Prostate gland (tissue), 2 donors: ENCODE measurements at regions not wholly inside any gene's neighbourhood (a gene's known extent, or its start where the extent isn't known, plus 50 kb on each side); places are given as distances from the start of the nearest gene placed in this dataset.

Experiments used
- DNase-seq: peaks from one replicate; pipeline ENCODE4 v3.0.0-alpha.2; 2019; ENCODE audit warnings: low spot score
- H3K27ac ChIP-seq, 2 donors: fragments of 200-600 bp; sonication (generic); 2 replicates each; pipeline ENCODE4 v1.5.1; 2017 to 2019
- H3K27me3 ChIP-seq: fragments of 200-600 bp; sonication (generic); replicated peaks from 2 replicates; pipeline ENCODE4 v1.5.1; 2019; ENCODE audit not compliant: insufficient read depth
- H3K36me3 ChIP-seq, 2 donors: fragments of 200-600 bp; sonication (generic); 1 replicate in 1 of 2; 2 replicates in 1 of 2; pipeline versions ENCODE4 v1.5.1 to v1.8.1; 2017 to 2019
- H3K4me1 ChIP-seq: fragments of 200-600 bp; sonication (generic); replicated peaks from 2 replicates; pipeline ENCODE4 v1.5.1; 2019
- H3K4me3 ChIP-seq, 2 donors: fragments of 200-600 bp; sonication (generic); 2 replicates each; pipeline ENCODE4 v1.5.1; 2017 to 2019
- H3K9me3 ChIP-seq: fragments of 200-600 bp; sonication (generic); 2 replicates; pipeline ENCODE4 v1.5.1; 2017
- CTCF ChIP-seq, 4 experiments: fragments of 200-600 bp in 2 of 4; fragments of 450-650 bp in 2 of 4; sonication (generic) in 2 of 4; IDR thresholded peaks; 1 replicate in 3 of 4; 2 replicates in 1 of 4; pipeline ENCODE4 v1.5.1; 2016 to 2019; ENCODE audit warnings: antibody characterized with exemption in 4 of 4, mild to moderate bottlenecking in 2 of 4, moderate library complexity in 2 of 4
- POLR2A ChIP-seq: fragments of 450-650 bp; IDR thresholded peaks from one replicate; pipeline ENCODE4 v1.6.1; 2016; ENCODE audit warnings: antibody characterized with exemption, mild to moderate bottlenecking
- POLR2AphosphoS5 ChIP-seq: sonication (generic); formaldehyde crosslinking; IDR thresholded peaks from one replicate; pipeline ENCODE4 v1.6.1; 2017; ENCODE audit warnings: antibody characterized with exemption
- WGBS: methylation state at CpG from one replicate; pipeline ENCODE4 v1.1.5; 2018; 5-methylcytosine and 5-hydroxymethylcytosine counted together
- intact Hi-C: fragments of 100-400 bp; cut with DNase I; formaldehyde crosslinking; loops from one replicate; pipeline ENCODE4 v1.14.2; 2022
- small RNA-seq, 2 donors: library from RNA; depleted of rRNA; stranded (forward); fragments of <200 nt; gene quantifications; one replicate each; pipeline ENCODE3, GENCODE V24; 2016

- H3K4me1 ChIP-seq = no peaks in the 10 kb centered on the region
- intact Hi-C loops = no loop called here
- no peak overlapping the region for H3K4me3 ChIP-seq
- no peaks in the 10 kb centered on the region for H3K9me3 ChIP-seq
- H3K27me3 ChIP-seq = no peaks in the 10 kb centered on the region
- H3K27ac ChIP-seq = no peak overlapping the region
- DNase-seq = no peak
- 96% methylated on average over 1 of the region's 1 CpG for WGBS
- no peaks in the 10 kb centered on the region for H3K36me3 ChIP-seq
- TF ChIP-seq CTCF (IDR thresholded peaks at IDR 0.05) = no peak
- no peak for TF ChIP-seq POLR2A
- no peak for TF ChIP-seq POLR2AphosphoS5
Measured at GRCh38 chr1:218224101-218224500, 61.0 kb upstream of the RRP15 start.

- H3K27me3 ChIP-seq = no peaks in the 10 kb centered on the region
- intact Hi-C loops = no loop called here
- TF ChIP-seq POLR2A (no peak), CTCF (IDR thresholded peaks at IDR 0.05) (no peak), POLR2AphosphoS5 (no peak)
- H3K36me3 ChIP-seq = no peaks in the 10 kb centered on the region
- H3K9me3 ChIP-seq = no peaks in the 10 kb centered on the region
- H3K4me3 ChIP-seq = no peak overlapping the region
- no peak for DNase-seq
- 41% methylated on average over 5 of the region's 5 CpGs for WGBS
- H3K4me1 ChIP-seq = no peaks in the 10 kb centered on the region
- H3K27ac ChIP-seq = no peak overlapping the region
Measured at GRCh38 chr1:218226005-218226404, 59.1 kb upstream of the RRP15 start.

Small RNA genes in the stretch of these regions (small RNA-seq; reads per million reads assigned to genes)
- 0 reads per million in 2 donors for gene RNU1-141P
